Brain microvascular endothelial cell (primary cell): ENCODE measurements at regions not wholly inside any gene's neighbourhood (a gene's known extent, or its start where the extent isn't known, plus 50 kb on each side); places are given as distances from the start of the nearest gene placed in this dataset.

Source experiments
- DNase-seq: peaks from one replicate; pipeline ENCODE4 v3.0.0-alpha.2; 2020
- H3K27ac ChIP-seq: fragments of 250-450 bp; sonication (Bioruptor Pico); 2 replicates; pipeline ENCODE4 v1.5.1; 2020; ENCODE audit warnings: mild to moderate bottlenecking, moderate library complexity
- H3K27me3 ChIP-seq: fragments of 250-450 bp; sonication (Bioruptor Pico); replicated peaks from 2 replicates; pipeline ENCODE4 v1.5.1; 2020; ENCODE audit warnings: mild to moderate bottlenecking
- H3K36me3 ChIP-seq: fragments of 250-450 bp; sonication (Bioruptor Pico); replicated peaks from 2 replicates; pipeline ENCODE4 v1.5.1; 2020; ENCODE audit warnings: mild to moderate bottlenecking
- H3K4me3 ChIP-seq: 2 replicates; pipeline ENCODE4 v1.5.1; 2011; ENCODE audit warnings: low read depth, mild to moderate bottlenecking, control low read depth, low read length, moderate library complexity
- in situ Hi-C: cut with HindIII; loops from 2 replicates; pipeline ENCODE4 v1.10.0; 2017; ENCODE audit warnings: low sequenced_read_pairs, low pct_ligation_motif_present
- TF ChIP-seq, protein P1 (sequence below): IDR thresholded peaks from 2 replicates; pipeline ENCODE4 v1.5.1; 2011; ENCODE audit warnings: low read depth, mild to moderate bottlenecking, moderate library complexity, low read length, control low read depth, inconsistent platforms; ENCODE audit errors: missing control alignments

DNA sequence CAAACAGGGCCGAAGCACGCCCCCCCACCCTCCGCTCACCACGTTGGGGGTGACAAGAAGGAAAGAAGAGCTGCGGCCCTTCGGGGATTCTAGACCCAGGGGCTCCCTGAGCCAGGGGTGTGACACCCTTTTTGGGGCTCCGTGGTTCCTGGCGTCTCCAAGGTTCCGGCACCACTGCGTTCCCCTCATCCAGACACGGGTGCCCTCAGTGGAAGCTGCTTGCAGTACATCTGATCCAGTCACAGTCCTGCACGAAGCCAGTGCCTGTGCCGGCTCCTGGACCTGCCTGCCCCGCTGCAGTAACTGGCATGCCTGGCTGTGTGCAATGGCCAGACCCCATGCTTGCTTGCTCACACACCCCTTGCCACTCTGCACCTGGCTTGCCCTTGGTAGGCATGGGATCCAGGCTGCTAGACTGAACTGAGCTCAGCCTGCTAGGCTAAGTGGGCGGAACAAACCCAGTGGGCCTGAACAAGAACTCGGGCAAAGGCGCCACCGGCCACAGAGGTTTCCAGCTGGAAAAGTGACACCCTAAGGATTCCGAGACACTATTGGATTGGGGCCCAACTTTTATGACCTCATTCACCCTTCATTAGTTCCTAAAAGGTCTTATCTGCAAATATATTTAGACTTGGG, 420.4 kb upstream of the AGA start:
- in situ Hi-C loops, result no loop called here
- Histone ChIP-seq H3K27me3 (no peaks in the 10 kb centered on the region), H3K4me3 (no peak overlapping the region), H3K27ac (no peak overlapping the region), H3K36me3 (no peaks in the 10 kb centered on the region)
- DNase-seq, result no peak
- TF ChIP-seq, protein P1, sequence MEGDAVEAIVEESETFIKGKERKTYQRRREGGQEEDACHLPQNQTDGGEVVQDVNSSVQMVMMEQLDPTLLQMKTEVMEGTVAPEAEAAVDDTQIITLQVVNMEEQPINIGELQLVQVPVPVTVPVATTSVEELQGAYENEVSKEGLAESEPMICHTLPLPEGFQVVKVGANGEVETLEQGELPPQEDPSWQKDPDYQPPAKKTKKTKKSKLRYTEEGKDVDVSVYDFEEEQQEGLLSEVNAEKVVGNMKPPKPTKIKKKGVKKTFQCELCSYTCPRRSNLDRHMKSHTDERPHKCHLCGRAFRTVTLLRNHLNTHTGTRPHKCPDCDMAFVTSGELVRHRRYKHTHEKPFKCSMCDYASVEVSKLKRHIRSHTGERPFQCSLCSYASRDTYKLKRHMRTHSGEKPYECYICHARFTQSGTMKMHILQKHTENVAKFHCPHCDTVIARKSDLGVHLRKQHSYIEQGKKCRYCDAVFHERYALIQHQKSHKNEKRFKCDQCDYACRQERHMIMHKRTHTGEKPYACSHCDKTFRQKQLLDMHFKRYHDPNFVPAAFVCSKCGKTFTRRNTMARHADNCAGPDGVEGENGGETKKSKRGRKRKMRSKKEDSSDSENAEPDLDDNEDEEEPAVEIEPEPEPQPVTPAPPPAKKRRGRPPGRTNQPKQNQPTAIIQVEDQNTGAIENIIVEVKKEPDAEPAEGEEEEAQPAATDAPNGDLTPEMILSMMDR, result no peak

DNA sequence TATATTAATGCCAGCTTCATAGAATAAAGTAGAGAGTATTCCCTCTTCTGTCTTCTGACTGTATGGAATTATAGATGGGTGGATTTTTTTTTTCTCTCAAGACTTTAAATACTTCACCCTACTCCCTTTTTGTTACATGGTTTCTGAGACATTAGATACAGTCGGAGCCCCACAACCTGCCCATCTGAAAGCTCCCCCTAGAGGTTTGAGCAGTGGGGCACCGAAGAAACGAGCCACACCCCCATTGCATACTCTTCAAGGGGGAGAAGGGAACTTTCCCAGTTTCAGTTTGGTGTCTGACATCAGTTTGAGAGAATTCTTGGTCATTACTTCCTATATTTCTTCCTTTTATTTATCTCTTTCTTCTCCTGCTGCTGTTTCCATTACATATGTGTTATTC, 437.6 kb upstream of the AGA start:
- TF ChIP-seq, protein P1, result no peak
- no peak for DNase-seq
- Histone ChIP-seq H3K27ac (no peak overlapping the region), H3K36me3 (no peaks in the 10 kb centered on the region), H3K27me3 (no peaks in the 10 kb centered on the region), H3K4me3 (no peak overlapping the region)
- in situ Hi-C loops, result no loop called here

DNA sequence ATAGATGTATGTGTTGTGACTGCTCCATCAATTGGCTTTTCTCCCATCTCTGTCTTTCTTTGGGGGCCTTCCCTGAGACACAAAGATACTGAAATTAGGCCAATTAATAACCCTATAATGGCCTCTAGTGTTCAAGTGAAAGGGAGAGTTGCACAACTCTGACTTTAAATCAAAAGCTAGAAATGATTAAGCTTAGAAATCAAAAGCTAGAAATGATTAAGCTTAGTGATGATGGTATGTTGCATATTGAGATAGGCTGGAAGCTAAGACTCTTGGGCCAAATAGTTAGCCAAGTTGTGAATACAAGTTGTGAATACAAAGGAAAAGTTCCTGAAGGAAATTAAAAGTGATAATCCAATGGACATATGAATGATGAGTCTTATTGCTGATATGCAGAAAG, 452.9 kb upstream of the AGA start:
- Histone ChIP-seq H3K4me3 (no peak overlapping the region), H3K36me3 (no peaks in the 10 kb centered on the region), H3K27me3 (no peaks in the 10 kb centered on the region), H3K27ac (no peak overlapping the region)
- in situ Hi-C loops, result no loop called here
- TF ChIP-seq, protein P1, result no peak
- DNase-seq, result no peak

DNA sequence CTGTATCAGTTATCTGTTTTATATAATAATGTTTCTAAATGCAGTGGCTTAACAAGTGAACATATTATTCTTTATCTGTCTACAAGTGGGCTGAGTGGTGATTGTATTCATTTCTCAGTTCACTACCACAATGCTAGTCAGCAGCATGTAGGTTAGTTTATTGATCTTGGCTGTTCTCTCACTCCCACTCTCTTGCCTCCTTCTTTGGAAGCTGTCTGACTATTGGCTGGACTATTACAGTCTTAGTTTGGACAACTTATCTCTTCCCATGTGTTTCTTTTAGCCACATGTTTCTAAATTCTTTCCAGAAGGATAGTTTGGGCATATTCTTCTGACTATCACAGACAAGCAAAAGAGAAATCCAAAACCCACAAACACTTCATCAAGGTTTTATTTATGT, 459.5 kb upstream of the AGA start:
- no peak overlapping the region for H3K27ac ChIP-seq
- H3K4me3 ChIP-seq, result no peak overlapping the region
- no peaks in the 10 kb centered on the region for H3K27me3 ChIP-seq
- H3K36me3 ChIP-seq, result no peaks in the 10 kb centered on the region
- TF ChIP-seq, protein P1, result no peak
- no peak for DNase-seq
- in situ Hi-C loops, result no loop called here

DNA sequence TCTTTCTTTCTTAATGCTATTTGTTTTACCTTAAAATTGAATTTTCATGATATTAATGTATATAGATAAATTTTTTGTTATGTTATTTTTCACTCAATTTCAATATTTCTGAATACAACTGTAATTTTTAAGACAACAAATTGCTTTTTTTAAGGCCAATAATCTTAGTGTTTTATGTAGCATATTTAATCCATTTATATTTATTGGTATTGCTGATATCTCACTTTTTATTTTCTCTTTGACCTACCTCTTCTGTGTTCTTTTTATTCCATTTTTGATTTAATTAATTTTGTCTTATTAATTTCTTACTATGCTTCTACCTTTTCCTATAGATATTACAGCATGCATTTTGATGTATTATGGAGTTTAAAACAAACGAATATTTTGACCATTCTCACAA, 460.1 kb upstream of the AGA start:
- in situ Hi-C loops, result no loop called here
- TF ChIP-seq, protein P1, result no peak

DNA sequence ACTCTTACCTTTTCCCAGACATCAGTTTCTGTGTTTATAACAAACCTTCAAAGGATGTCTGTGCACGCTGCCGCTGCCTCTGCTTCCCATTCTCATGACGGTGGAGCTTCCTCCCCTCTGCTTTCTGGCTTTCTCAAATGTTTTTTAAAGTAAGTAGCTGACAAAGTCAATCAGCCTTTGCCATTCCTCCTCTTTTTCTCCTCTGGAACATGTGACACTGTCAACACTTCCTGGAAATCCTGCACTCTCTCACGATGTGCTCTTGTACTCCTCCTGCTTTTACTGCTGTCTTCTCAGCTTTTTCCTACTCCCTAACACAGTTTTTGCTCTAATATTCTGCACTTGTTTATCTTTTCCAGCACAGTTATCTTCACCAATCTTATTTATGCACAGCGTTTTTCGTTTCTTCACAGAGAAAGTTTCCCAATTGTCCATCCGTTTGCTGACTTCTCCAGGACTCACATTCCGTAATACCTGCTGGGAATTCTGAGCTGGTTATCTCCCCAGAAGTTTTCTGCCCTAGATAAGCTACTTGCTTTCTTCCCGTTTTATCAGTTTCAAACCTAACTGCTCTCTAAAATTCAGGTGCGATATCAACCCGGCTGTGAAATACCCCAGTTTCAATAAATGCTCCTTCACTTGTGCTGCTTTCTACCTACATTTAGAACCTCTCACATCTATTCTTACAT, 465.6 kb upstream of the AGA start:
- no peaks in the 10 kb centered on the region for H3K36me3 ChIP-seq
- H3K4me3 ChIP-seq, result no peak overlapping the region
- no peak for DNase-seq
- in situ Hi-C loops, result no loop called here
- no peaks in the 10 kb centered on the region for H3K27me3 ChIP-seq
- TF ChIP-seq, protein P1, result no peak
- H3K27ac ChIP-seq, result no peak overlapping the region

More for the DNA sequence above, 460.1 kb upstream of the AGA start:
- Histone ChIP-seq H3K36me3 (no peaks in the 10 kb centered on the region), H3K27ac (no peak overlapping the region), H3K27me3 (no peaks in the 10 kb centered on the region), H3K4me3 (no peak overlapping the region)
- DNase-seq, result no peak
